Coronary artery (tissue), 2 donors: ENCODE measurements at regions not wholly inside any gene's neighbourhood (a gene's known extent, or its start where the extent isn't known, plus 50 kb on each side); places are given as distances from the start of the nearest gene placed in this dataset.

Experiments
- DNase-seq: peaks from one replicate; pipeline ENCODE4 v3.0.0-alpha.2; 2017; ENCODE audit warnings: low spot score
- H3K27ac ChIP-seq, 2 donors: fragments of 200-600 bp; sonication (generic); one replicate each; pipeline ENCODE4 v1.5.1; 2016 to 2019
- H3K4me3 ChIP-seq: fragments of 200-600 bp; sonication (generic); 2 replicates; pipeline ENCODE4 v1.5.1; 2016; ENCODE audit warnings: mild to moderate bottlenecking, moderate library complexity
- CTCF ChIP-seq: fragments of 200-600 bp; sonication (generic); IDR thresholded peaks from one replicate; pipeline ENCODE4 v1.5.1; 2019; ENCODE audit warnings: antibody characterized with exemption

DNA sequence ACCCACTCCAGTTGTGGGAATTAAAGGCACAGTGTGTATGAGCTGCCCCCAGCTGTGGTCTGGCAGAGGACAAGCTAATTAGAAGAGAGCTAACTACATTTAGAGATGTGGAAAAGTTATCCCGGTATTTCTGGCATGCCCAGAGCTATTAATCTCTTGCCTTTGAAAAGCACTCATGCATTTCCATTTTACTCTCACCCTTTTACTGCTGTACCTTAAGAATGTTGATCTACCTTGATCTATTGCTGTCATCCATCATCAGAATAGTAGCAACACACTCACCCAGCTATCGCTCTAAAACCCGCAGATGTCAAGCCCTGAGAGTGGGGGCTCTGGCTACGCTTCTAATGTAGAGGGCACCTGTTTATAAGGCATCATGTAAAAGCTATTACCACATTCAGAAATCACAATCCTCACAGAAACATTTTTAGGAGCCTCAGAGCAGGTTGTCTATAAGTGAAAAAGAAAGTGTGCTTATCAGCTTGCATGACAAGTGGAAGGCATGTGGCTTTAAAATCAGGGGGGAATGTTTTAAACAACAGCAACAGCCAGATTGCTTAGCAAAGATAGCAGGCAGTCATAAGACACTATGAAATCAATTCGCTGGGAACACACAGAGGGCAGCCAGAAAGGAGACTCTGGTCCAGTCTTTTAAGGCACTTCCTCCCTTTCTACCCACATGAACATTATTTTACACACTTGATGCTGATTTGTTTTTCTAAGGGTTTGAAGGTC, 224.2 kb upstream of the IRS2 start:
- TF ChIP-seq CTCF: no peak
- DNase-seq: no peak
- no peak overlapping the region for H3K27ac ChIP-seq
- no peak overlapping the region for H3K4me3 ChIP-seq

- H3K27ac ChIP-seq: no peak overlapping the region
- DNase-seq: no peak
These were observed 222.4 kb upstream of the IRS2 start for GRCh38 chr13:110008816-110009215.

GRCh38 chr13:110006304-110006703, 219.9 kb upstream of the IRS2 start:
- no peak for DNase-seq
- H3K27ac ChIP-seq: no peak overlapping the region

More at GRCh38 chr13:110008816-110009215, 222.4 kb upstream of the IRS2 start:
- no peak for TF ChIP-seq CTCF
- H3K4me3 ChIP-seq: no peak overlapping the region

GRCh38 chr13:110005563-110005962, 219.2 kb upstream of the IRS2 start:
- no peak for DNase-seq
- Histone ChIP-seq H3K27ac (no peak overlapping the region), H3K4me3 (no peak overlapping the region)
- TF ChIP-seq CTCF: no peak

More at GRCh38 chr13:110006304-110006703, 219.9 kb upstream of the IRS2 start:
- no peak for TF ChIP-seq CTCF
- no peak overlapping the region for H3K4me3 ChIP-seq

DNA sequence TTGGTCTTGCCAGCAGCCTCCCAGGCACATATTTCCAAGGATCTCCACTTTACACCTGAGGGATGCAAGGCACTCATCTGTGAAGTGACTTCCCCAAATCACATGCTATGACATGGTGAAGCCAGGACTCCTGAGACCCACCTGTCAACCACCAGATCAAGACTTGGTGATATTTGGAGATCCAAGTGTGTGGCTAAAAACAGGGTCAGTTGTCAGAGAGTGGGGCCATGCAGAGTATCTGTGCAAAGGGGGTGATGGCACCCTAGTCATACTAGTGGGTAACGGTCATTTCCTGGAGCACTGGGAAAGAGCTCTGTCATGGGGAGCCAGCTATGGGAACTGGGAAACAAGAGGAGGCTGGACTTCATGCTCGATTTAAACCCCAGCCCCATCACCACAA, 218.4 kb upstream of the IRS2 start:
- no peak overlapping the region for H3K4me3 ChIP-seq
- DNase-seq: no peak
- no peak for TF ChIP-seq CTCF

GRCh38 chr13:110001670-110002275, 215.4 kb upstream of the IRS2 start:
- no peak for TF ChIP-seq CTCF
- H3K4me3 ChIP-seq: no peak overlapping the region
- H3K27ac ChIP-seq: no peak overlapping the region
- DNase-seq: no peak

More for the DNA sequence above, 218.4 kb upstream of the IRS2 start:
- H3K27ac ChIP-seq: no peak overlapping the region
